Glutamatergic neuron (in vitro differentiated cells): ENCODE measurements at regions not wholly inside any gene's neighbourhood (a gene's known extent, or its start where the extent isn't known, plus 50 kb on each side); places are given as distances from the start of the nearest gene placed in this dataset.
"Not testable (repeated sequence)": the region's sequence is repeated elsewhere in the genome, so short reads cannot be mapped to it uniquely, and the experiment has no call there.

Source experiments
- DNase-seq: peaks from one replicate; pipeline ENCODE4 v3.0.0; 2022
- H3K27ac Mint-ChIP-seq: one replicate; pipeline ENCODE4 v1.8.0; 2020; ENCODE audit warnings: mild to moderate bottlenecking, mixed read lengths, inconsistent platforms; ENCODE audit not compliant: unreplicated experiment
- H3K27me3 Mint-ChIP-seq: one replicate; pipeline ENCODE4 v1.8.0; 2020; ENCODE audit warnings: mild to moderate bottlenecking, moderate library complexity, mixed read lengths, inconsistent platforms; ENCODE audit not compliant: unreplicated experiment
- H3K36me3 Mint-ChIP-seq: one replicate; pipeline ENCODE4 v1.8.0; 2020; ENCODE audit warnings: mild to moderate bottlenecking, mixed read lengths, inconsistent platforms; ENCODE audit not compliant: unreplicated experiment
- H3K4me1 Mint-ChIP-seq: one replicate; pipeline ENCODE4 v1.8.0; 2020; ENCODE audit warnings: mild to moderate bottlenecking, low read depth, mixed read lengths, inconsistent platforms; ENCODE audit not compliant: unreplicated experiment
- H3K4me3 Mint-ChIP-seq: one replicate; pipeline ENCODE4 v1.8.0; 2020; ENCODE audit warnings: mild to moderate bottlenecking, mixed read lengths, inconsistent platforms; ENCODE audit not compliant: unreplicated experiment
- H3K9me3 Mint-ChIP-seq: one replicate; pipeline ENCODE4 v1.8.0; 2020; ENCODE audit warnings: mild to moderate bottlenecking, moderate library complexity, mixed read lengths, inconsistent platforms; ENCODE audit not compliant: unreplicated experiment
- TF ChIP-seq, protein P1 (sequence below): fragments of 200-600 bp; sonication (generic); IDR thresholded peaks from one replicate; pipeline ENCODE4 v1.5.0; 2021; ENCODE audit not compliant: partially characterized antibody, unreplicated experiment

GRCh38 chr4:55696424-55696823, 60.3 kb upstream of the NMU start:
- H3K4me1 Mint-ChIP-seq, H3K9me3 Mint-ChIP-seq, H3K36me3 Mint-ChIP-seq, H3K27me3 Mint-ChIP-seq, DNase-seq, H3K4me3 Mint-ChIP-seq, H3K27ac Mint-ChIP-seq: not testable (repeated sequence)

- peaks cover 11% of the 10 kb centered on the region for H3K36me3 Mint-ChIP-seq
- TF ChIP-seq, protein P1, sequence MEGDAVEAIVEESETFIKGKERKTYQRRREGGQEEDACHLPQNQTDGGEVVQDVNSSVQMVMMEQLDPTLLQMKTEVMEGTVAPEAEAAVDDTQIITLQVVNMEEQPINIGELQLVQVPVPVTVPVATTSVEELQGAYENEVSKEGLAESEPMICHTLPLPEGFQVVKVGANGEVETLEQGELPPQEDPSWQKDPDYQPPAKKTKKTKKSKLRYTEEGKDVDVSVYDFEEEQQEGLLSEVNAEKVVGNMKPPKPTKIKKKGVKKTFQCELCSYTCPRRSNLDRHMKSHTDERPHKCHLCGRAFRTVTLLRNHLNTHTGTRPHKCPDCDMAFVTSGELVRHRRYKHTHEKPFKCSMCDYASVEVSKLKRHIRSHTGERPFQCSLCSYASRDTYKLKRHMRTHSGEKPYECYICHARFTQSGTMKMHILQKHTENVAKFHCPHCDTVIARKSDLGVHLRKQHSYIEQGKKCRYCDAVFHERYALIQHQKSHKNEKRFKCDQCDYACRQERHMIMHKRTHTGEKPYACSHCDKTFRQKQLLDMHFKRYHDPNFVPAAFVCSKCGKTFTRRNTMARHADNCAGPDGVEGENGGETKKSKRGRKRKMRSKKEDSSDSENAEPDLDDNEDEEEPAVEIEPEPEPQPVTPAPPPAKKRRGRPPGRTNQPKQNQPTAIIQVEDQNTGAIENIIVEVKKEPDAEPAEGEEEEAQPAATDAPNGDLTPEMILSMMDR: no peak
- DNase-seq: no peak
- H3K27ac Mint-ChIP-seq: no peak overlapping the region
- H3K4me1 Mint-ChIP-seq: no peaks in the 10 kb centered on the region
- no peak overlapping the region for H3K4me3 Mint-ChIP-seq
- H3K9me3 Mint-ChIP-seq: peaks cover 4% of the 10 kb centered on the region
- peaks cover 2% of the 10 kb centered on the region for H3K27me3 Mint-ChIP-seq
Measured at GRCh38 chr4:55706541-55706940, 70.4 kb upstream of the NMU start.

GRCh38 chr4:55707507-55707906, 71.4 kb upstream of the NMU start:
- Mint-ChIP-seq H3K9me3 (peaks cover 4% of the 10 kb centered on the region), H3K4me1 (no peaks in the 10 kb centered on the region), H3K27me3 (peaks cover 2% of the 10 kb centered on the region), H3K36me3 (peaks cover 11% of the 10 kb centered on the region), H3K4me3 (no peak overlapping the region), H3K27ac (no peak overlapping the region)
- no peak for DNase-seq
- TF ChIP-seq, protein P1: no peak

DNA sequence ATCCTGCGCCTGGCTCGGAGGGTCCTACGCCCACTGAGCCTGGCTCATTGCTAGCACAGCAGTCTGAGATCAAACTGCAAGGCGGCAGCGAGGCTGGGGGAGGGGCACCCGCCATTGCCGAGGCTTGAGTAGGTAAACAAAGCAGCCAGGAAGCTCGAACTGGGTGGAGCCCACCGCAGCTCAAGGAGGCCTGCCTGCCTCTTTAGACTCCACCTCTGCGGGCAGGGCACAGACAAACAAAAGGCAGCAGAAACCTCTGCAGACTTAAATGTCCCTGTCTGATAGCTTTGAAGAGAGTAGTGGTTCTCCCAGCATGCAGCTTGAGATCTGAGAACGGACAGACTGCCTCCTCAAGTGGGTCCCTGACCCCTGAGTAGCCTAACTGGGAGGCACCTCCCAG, 71.9 kb upstream of the NMU start:
- not testable (repeated sequence) for H3K9me3 Mint-ChIP-seq, H3K27me3 Mint-ChIP-seq, H3K27ac Mint-ChIP-seq, DNase-seq, H3K4me3 Mint-ChIP-seq, H3K4me1 Mint-ChIP-seq
- peaks cover 11% of the 10 kb centered on the region for H3K36me3 Mint-ChIP-seq

DNA sequence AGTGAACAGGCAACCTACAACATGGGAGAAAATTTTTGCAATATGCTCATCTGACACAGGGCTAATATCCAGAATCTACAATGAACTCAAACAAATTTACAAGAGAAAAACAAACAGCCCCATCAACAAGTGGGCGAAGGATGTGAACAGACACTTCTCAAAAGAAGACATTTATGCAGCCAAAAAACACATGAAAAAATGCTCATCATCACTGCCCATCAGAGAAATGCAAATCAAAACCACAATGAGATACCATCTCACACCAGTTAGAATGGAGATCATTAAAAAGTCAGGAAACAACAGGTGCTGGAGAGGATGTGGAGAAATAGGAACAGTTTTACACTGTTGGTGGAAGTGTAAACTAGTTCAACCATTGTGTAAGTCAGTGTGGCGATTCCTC, 76.7 kb upstream of the NMU start:
- not testable (repeated sequence) for H3K4me1 Mint-ChIP-seq, DNase-seq, H3K36me3 Mint-ChIP-seq, H3K27ac Mint-ChIP-seq, H3K9me3 Mint-ChIP-seq, H3K4me3 Mint-ChIP-seq, H3K27me3 Mint-ChIP-seq

DNA sequence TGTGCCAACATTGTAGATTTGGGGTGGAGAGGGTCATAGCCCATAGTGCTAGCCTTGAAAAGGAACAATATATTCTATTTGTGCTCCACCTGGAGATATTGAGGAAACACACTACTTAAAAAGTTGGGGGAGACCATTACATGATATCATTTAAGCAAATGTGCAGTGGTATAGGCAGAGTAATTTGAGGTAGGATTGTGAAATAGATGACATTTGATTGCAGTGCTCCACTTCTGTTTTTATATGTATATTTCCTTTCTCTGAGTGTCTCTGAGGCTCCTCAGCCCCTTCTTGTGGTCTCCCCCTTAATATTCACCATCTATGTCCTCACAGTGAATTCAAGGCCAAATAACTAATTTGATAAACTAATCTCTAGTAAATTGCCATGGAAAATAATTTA, 85.6 kb upstream of the NMU start:
- H3K27me3 Mint-ChIP-seq: no peaks in the 10 kb centered on the region
- no peak overlapping the region for H3K4me3 Mint-ChIP-seq
- no peak for DNase-seq
- H3K36me3 Mint-ChIP-seq: no peaks in the 10 kb centered on the region
- TF ChIP-seq, protein P1: no peak
- peaks cover 4% of the 10 kb centered on the region for H3K4me1 Mint-ChIP-seq
- no peak overlapping the region for H3K27ac Mint-ChIP-seq
- H3K9me3 Mint-ChIP-seq: no peaks in the 10 kb centered on the region

GRCh38 chr4:55722132-55722531, 86.0 kb upstream of the NMU start:
- Mint-ChIP-seq H3K27ac (no peak overlapping the region), H3K36me3 (no peaks in the 10 kb centered on the region), H3K27me3 (no peaks in the 10 kb centered on the region), H3K4me1 (peaks cover 4% of the 10 kb centered on the region), H3K9me3 (no peaks in the 10 kb centered on the region), H3K4me3 (no peak overlapping the region)
- TF ChIP-seq, protein P1: no peak
- no peak for DNase-seq
